ENCODE measurements at regions not wholly inside any gene's neighbourhood (a gene's known extent, or its start where the extent isn't known, plus 50 kb on each side); places are given as distances from the start of the nearest gene placed in this dataset.
A peak's percentile ranks its signal among the peaks of the same experiment; 100 is the strongest.
"Not testable (repeated sequence)": the region's sequence is repeated elsewhere in the genome, so short reads cannot be mapped to it uniquely, and the experiment has no call there.

- Mint-ChIP-seq H3K4me3 (no peak overlapping the region), H3K27ac (no peak overlapping the region), H3K36me3 (no peaks in the 10 kb centered on the region), H3K9me3 (no peaks in the 10 kb centered on the region), H3K4me1 (no peaks in the 10 kb centered on the region), H3K27me3 (no peaks in the 10 kb centered on the region)
- no peak for ATAC-seq
These were observed 111.6 kb downstream of the MAGEE2 start for GRCh38 chrX:75673468-75673867.

GRCh38 chrX:75655627-75656026, 129.4 kb downstream of the MAGEE2 start:
- H3K4me3 Mint-ChIP-seq, result no peak overlapping the region
- H3K4me1 Mint-ChIP-seq, result no peaks in the 10 kb centered on the region
- no peak for ATAC-seq
- no peaks in the 10 kb centered on the region for H3K27me3 Mint-ChIP-seq
- H3K27ac Mint-ChIP-seq, result no peak overlapping the region
- peaks cover 9% of the 10 kb centered on the region for H3K9me3 Mint-ChIP-seq
- H3K36me3 Mint-ChIP-seq, result peaks cover 8% of the 10 kb centered on the region

DNA sequence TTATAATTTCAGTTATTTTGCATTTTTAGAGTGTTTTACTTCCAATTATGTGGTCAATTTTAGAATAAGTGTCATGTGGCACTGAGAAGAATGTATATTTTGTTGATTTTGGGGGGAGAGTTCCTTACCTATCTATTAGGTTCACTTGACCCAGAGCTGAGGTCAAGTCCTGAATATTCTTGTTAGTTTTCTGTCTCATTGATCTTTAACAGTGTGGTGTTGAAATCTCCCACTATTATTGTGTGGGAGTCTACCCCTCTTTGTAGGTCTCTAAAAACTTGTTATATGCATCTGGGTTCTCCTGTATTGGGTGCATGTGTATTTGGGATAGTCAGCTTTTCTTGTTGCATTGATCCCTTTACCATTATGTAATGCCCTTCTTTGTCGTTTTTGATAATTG, 127.0 kb upstream of the ZDHHC15 start:
- Mint-ChIP-seq H3K4me3 (no peak overlapping the region), H3K9me3 (peaks cover 16% of the 10 kb centered on the region), H3K27me3 (no peaks in the 10 kb centered on the region), H3K27ac (no peak overlapping the region), H3K4me1 (no peaks in the 10 kb centered on the region), H3K36me3 (peaks cover 8% of the 10 kb centered on the region)
- no peak for ATAC-seq

GRCh38 chrX:75648803-75649588, 126.2 kb upstream of the ZDHHC15 start:
- ATAC-seq, result no peak
- H3K27ac Mint-ChIP-seq, result no peak overlapping the region
- peaks cover 16% of the 10 kb centered on the region for H3K9me3 Mint-ChIP-seq
- H3K4me3 Mint-ChIP-seq, result no peak overlapping the region
- no peaks in the 10 kb centered on the region for H3K27me3 Mint-ChIP-seq
- peaks cover 8% of the 10 kb centered on the region for H3K36me3 Mint-ChIP-seq
- no peaks in the 10 kb centered on the region for H3K4me1 Mint-ChIP-seq

DNA sequence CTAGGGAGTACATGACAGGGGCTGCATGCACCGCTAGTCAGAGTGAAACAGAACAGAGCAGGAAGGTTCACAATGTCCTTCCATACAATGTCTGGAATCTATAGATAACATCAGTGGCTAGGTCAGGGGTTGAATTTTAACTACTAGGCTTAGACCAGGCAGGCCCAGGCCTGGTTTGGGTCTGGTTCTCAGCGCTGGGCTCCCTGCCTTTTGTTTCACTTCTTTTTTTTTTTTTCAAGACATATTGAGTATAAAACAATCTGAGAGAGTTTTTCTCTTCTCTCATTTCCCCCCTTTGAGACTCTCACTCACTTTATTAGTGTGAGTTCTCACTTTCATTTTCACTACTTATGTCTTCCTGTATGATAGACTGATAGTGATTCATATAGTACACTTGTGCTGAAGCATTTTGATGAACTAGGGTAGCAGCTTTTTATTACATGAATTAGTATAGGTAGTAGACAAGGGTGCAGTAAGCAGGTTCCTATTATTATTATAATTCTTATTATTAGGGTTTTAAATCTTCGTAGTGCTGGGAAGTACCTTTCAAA, 120.0 kb upstream of the ZDHHC15 start:
- no peaks in the 10 kb centered on the region for H3K36me3 Mint-ChIP-seq
- ATAC-seq, result peak; percentile 8

DNA sequence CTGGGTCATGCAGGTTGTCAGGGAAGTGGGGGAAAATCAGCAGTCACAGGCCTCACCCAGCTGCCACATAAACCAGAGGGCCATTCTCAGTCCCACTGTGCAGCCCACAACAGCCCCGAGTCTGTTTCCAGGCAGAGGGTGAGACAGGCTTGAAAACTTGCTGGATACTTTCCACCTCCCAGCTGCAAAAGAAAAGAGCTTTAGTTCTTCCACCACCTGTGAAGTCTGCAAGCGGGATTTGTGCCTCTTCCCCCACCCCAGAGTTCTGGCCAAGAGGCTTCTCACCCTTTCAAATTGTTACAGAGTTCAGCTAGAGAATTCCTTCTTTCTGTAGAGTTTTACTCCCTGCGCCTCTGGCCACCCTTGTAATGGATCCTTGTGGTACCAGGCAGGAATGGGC, 115.5 kb upstream of the ZDHHC15 start:
- no peak for ATAC-seq
- Mint-ChIP-seq H3K27me3 (peaks cover 9% of the 10 kb centered on the region), H3K9me3 (no peaks in the 10 kb centered on the region), H3K36me3 (peaks cover 8% of the 10 kb centered on the region), H3K4me3 (no peak overlapping the region), H3K27ac (no peak overlapping the region), H3K4me1 (no peaks in the 10 kb centered on the region)

More for the DNA sequence above, 120.0 kb upstream of the ZDHHC15 start:
- no peaks in the 10 kb centered on the region for H3K4me1 Mint-ChIP-seq
- H3K27me3 Mint-ChIP-seq, result no peaks in the 10 kb centered on the region
- no peaks in the 10 kb centered on the region for H3K9me3 Mint-ChIP-seq
- H3K4me3 Mint-ChIP-seq, result no peak overlapping the region
- no peak overlapping the region for H3K27ac Mint-ChIP-seq

- no peaks in the 10 kb centered on the region for H3K4me1 Mint-ChIP-seq
- H3K27me3 Mint-ChIP-seq, result no peaks in the 10 kb centered on the region
- H3K4me3 Mint-ChIP-seq, result no peak overlapping the region
- H3K9me3 Mint-ChIP-seq, result no peaks in the 10 kb centered on the region
- no peak for ATAC-seq
- no peak overlapping the region for H3K27ac Mint-ChIP-seq
- no peaks in the 10 kb centered on the region for H3K36me3 Mint-ChIP-seq
These were observed 102.4 kb upstream of the ZDHHC15 start for GRCh38 chrX:75625232-75625631.

- Mint-ChIP-seq H3K27me3 (no peaks in the 10 kb centered on the region), H3K36me3 (no peaks in the 10 kb centered on the region), H3K9me3 (no peaks in the 10 kb centered on the region), H3K27ac (no peak overlapping the region), H3K4me1 (no peaks in the 10 kb centered on the region), H3K4me3 (no peak overlapping the region)
- no peak for ATAC-seq
These were observed 100.7 kb upstream of the ZDHHC15 start for GRCh38 chrX:75623535-75623934.

GRCh38 chrX:75609406-75609805, 86.6 kb upstream of the ZDHHC15 start:
- Mint-ChIP-seq H3K36me3 (peaks cover 4% of the 10 kb centered on the region), H3K27me3 (peaks cover 6% of the 10 kb centered on the region), H3K4me1 (no peaks in the 10 kb centered on the region), H3K9me3 (peaks cover 3% of the 10 kb centered on the region), H3K27ac (no peak overlapping the region), H3K4me3 (no peak overlapping the region)
- no peak for ATAC-seq

- Mint-ChIP-seq H3K27ac (no peak overlapping the region), H3K27me3 (no peaks in the 10 kb centered on the region), H3K36me3 (no peaks in the 10 kb centered on the region), H3K4me1 (no peaks in the 10 kb centered on the region), H3K9me3 (no peaks in the 10 kb centered on the region), H3K4me3 (no peak overlapping the region)
- no peak for ATAC-seq
These were observed 81.0 kb upstream of the ZDHHC15 start for GRCh38 chrX:75603833-75604232.

DNA sequence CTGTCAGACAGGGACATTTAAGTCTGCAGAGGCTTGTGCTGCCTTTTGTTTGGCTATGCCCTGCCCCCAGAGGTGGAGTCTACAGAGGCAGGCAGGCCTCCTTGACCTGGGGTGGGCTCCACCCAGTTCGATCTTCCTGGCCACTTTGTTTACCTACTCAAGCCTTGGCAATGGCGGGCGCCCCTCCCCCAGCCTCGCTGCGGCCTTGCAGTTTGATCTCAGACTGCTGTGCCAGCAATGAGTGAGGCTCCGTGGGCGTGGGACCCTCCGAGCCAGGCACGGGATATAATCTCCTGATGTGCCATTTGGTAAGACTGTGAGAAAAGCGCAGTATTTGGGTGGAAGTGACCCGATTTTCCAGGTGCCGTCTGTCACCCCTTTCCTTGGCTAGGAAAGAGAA, 79.2 kb upstream of the ZDHHC15 start:
- H3K27ac Mint-ChIP-seq, H3K9me3 Mint-ChIP-seq, H3K27me3 Mint-ChIP-seq, H3K4me1 Mint-ChIP-seq, H3K4me3 Mint-ChIP-seq, H3K36me3 Mint-ChIP-seq, ATAC-seq: not testable (repeated sequence)

DNA sequence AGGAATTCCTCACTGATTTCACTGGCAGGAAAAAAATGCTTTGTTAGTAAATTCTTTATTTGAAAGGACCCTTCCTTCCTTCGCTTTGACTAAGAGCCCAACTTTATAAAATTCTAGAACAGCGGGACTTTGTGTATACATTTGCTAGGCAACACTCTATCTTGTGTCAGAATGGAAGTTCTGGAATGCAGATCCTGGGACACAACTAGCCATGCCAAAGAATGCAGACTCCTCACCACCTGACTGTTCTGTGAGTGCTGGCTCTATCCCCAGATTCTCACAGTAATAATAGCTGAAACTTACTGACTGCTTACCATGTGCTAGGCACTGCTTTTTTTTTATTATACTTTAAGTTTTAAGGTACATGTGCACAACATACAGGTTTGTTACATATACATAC, 73.3 kb upstream of the ZDHHC15 start:
- Mint-ChIP-seq H3K9me3 (no peaks in the 10 kb centered on the region), H3K27ac (no peak overlapping the region), H3K4me3 (no peak overlapping the region), H3K36me3 (no peaks in the 10 kb centered on the region), H3K27me3 (no peaks in the 10 kb centered on the region), H3K4me1 (no peaks in the 10 kb centered on the region)
- ATAC-seq, result no peak

GRCh38 chrX:75593186-75593585, 70.3 kb upstream of the ZDHHC15 start:
- not testable (repeated sequence) for H3K27me3 Mint-ChIP-seq, ATAC-seq, H3K4me3 Mint-ChIP-seq, H3K4me1 Mint-ChIP-seq, H3K27ac Mint-ChIP-seq, H3K36me3 Mint-ChIP-seq, H3K9me3 Mint-ChIP-seq

DNA sequence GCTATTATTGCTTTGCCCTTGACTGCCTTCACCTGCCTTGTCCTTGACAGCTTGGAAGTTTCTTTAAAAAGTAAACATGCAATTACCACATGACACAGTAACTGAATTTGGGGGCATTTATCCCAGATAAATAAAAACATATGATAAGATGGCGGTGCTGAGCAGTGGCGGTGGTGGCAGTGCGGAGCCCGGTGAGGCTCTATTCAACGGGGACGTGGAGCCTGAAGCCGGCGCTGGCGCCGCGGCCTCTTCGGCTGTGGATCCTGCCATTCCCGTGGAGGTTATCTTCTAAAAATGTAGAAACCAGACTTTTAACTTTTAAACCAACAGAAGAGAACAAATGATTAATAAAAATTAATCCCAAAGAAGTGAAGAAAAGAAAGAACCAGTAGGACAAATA, 59.7 kb upstream of the ZDHHC15 start:
- H3K4me3 Mint-ChIP-seq, result no peak overlapping the region
- no peaks in the 10 kb centered on the region for H3K4me1 Mint-ChIP-seq
- no peaks in the 10 kb centered on the region for H3K9me3 Mint-ChIP-seq
- H3K27me3 Mint-ChIP-seq, result no peaks in the 10 kb centered on the region
- H3K36me3 Mint-ChIP-seq, result no peaks in the 10 kb centered on the region
- H3K27ac Mint-ChIP-seq, result no peak overlapping the region
- ATAC-seq, result no peak
